SK-N-SH (cell line): ENCODE measurements at regions not wholly inside any gene's neighbourhood (a gene's known extent, or its start where the extent isn't known, plus 50 kb on each side); places are given as distances from the start of the nearest gene placed in this dataset.

Experiments used
- CTCF ChIA-PET: fragments of 300-600, 350-600 bp; formaldehyde crosslinking; extraction: SDS; loops from one replicate; lab custom pipeline; 2021; lab: Yijun Ruan, JAX
- POLR2A ChIA-PET: fragments of 350-600 bp; sonication (Branson Sonifier 250); formaldehyde crosslinking; extraction: SDS; loops from one replicate; lab custom pipeline; 2020; ENCODE audit warnings: antibody characterized with exemption, inconsistent platforms; lab: Yijun Ruan, JAX
- DNase-seq: peaks from one replicate; pipeline ENCODE4 v3.0.0; 2012
- H2AFZ ChIP-seq: fragments of 200-600 bp; sonication (generic); 2 replicates; pipeline ENCODE4 v1.8.1; 2016; ENCODE audit warnings: antibody characterized with exemption, mild to moderate bottlenecking, low read depth
- H3F3A ChIP-seq: fragments of 200-600 bp; sonication (generic); replicated peaks from 2 replicates; pipeline ENCODE3; 2016; ENCODE audit warnings: antibody characterized with exemption, mild to moderate bottlenecking; ENCODE audit not compliant: insufficient read depth
- H3K27ac ChIP-seq, 2 experiments: fragments of 200-500 bp in 1 of 2; fragments of 200-600 bp in 1 of 2; sonication (Bioruptor generic) in 1 of 2; sonication (generic), shearing (Covaris generic) in 1 of 2; 2 replicates each; pipeline versions ENCODE4 v1.5.1 to v1.6.1; 2014 to 2016; ENCODE audit warnings: low read depth in 2 of 2, inconsistent platforms in 1 of 2, low read length in 1 of 2, mild to moderate bottlenecking in 1 of 2, mixed read lengths in 1 of 2
- H3K27me3 ChIP-seq: fragments of 200-600 bp; sonication (generic), shearing (Covaris generic); 2 replicates; pipeline ENCODE4 v1.6.1; 2016; ENCODE audit warnings: mixed run types; ENCODE audit not compliant: insufficient read depth
- H3K36me3 ChIP-seq, 2 experiments: fragments of 200-500 bp in 1 of 2; fragments of 200-600 bp in 1 of 2; sonication (Bioruptor generic) in 1 of 2; sonication (generic) in 1 of 2; replicated peaks in 1 of 2; 2 replicates each; pipeline versions ENCODE3 to v1.5.1; 2014 to 2016; ENCODE audit warnings: low read length in 1 of 2, mild to moderate bottlenecking in 1 of 2; ENCODE audit not compliant: insufficient read depth in 2 of 2, control insufficient read depth in 1 of 2
- H3K4me1 ChIP-seq, 2 experiments: fragments of 200-500 bp in 1 of 2; fragments of 200-600 bp in 1 of 2; sonication (Bioruptor generic) in 1 of 2; sonication (generic), shearing (Covaris generic) in 1 of 2; 2 replicates each; pipeline versions ENCODE4 v1.5.1 to v1.6.1; 2014 to 2016; ENCODE audit warnings: low read depth in 1 of 2, low read length in 1 of 2, mixed run types in 1 of 2; ENCODE audit not compliant: insufficient read depth in 2 of 2, control insufficient read depth in 1 of 2
- H3K4me2 ChIP-seq: fragments of 200-600 bp; sonication (generic), shearing (Covaris generic); 2 replicates; pipeline ENCODE4 v1.6.1; 2017; ENCODE audit warnings: mixed run types
- H3K4me3 ChIP-seq, 2 experiments: fragments of 200-500 bp in 1 of 2; fragments of 200-600 bp in 1 of 2; sonication (Bioruptor generic) in 1 of 2; sonication (generic), shearing (Covaris generic) in 1 of 2; 2 replicates each; pipeline versions ENCODE4 v1.5.1 to v1.8.1; 2014 to 2016; ENCODE audit warnings: low read depth in 2 of 2, inconsistent platforms in 1 of 2, low read length in 1 of 2, mild to moderate bottlenecking in 1 of 2, mixed read lengths in 1 of 2, moderate library complexity in 1 of 2
- H3K79me2 ChIP-seq: fragments of 200-600 bp; sonication (generic); 2 replicates; pipeline ENCODE4 v1.8.1; 2017; ENCODE audit warnings: mild to moderate bottlenecking; ENCODE audit not compliant: insufficient read depth
- H3K9ac ChIP-seq: fragments of 200-600 bp; sonication (generic); 2 replicates; pipeline ENCODE4 v1.6.1; 2017; ENCODE audit warnings: mixed run types
- H3K9me2 ChIP-seq: fragments of 200-600 bp; sonication (generic); 2 replicates; pipeline ENCODE4 v1.6.1; 2017; ENCODE audit warnings: mixed run types
- H3K9me3 ChIP-seq: fragments of 200-600 bp; sonication (generic); 2 replicates; pipeline ENCODE4 v1.6.1; 2017; ENCODE audit warnings: mixed run types, mild to moderate bottlenecking, moderate library complexity
- H4K20me1 ChIP-seq: fragments of 200-600 bp; sonication (generic); 2 replicates; pipeline ENCODE4 v1.6.1; 2017; ENCODE audit warnings: mild to moderate bottlenecking, mixed run types; ENCODE audit not compliant: insufficient read depth
- CHD2 ChIP-seq: fragments of 150-350 bp; IDR thresholded peaks from 2 replicates; pipeline ENCODE4 v1.6.1; 2018; ENCODE audit warnings: low read length; ENCODE audit not compliant: partially characterized antibody
- CTCF ChIP-seq: fragments of 200-600 bp; sonication (generic); IDR thresholded peaks from 2 replicates; pipeline ENCODE4 v1.6.1; 2017; ENCODE audit warnings: antibody characterized with exemption, mild to moderate bottlenecking, moderate library complexity
- ELF1 ChIP-seq: IDR thresholded peaks from 2 replicates; pipeline ENCODE4 v1.4.0; 2012
- EP300 ChIP-seq, 2 experiments: IDR thresholded peaks; 2 replicates each; pipeline versions ENCODE4 v1.4.0 to v1.6.1; 2012; ENCODE audit warnings: borderline replicate concordance in 1 of 2, low read depth in 1 of 2, low read length in 1 of 2
- FOSL2 ChIP-seq: IDR thresholded peaks from 2 replicates; pipeline ENCODE4 v1.4.0; 2012; ENCODE audit warnings: low read depth, mild to moderate bottlenecking, moderate library complexity, borderline replicate concordance
- GABPA ChIP-seq: IDR thresholded peaks from 2 replicates; pipeline ENCODE4 v1.4.0; 2012; ENCODE audit warnings: low read depth, mild to moderate bottlenecking
- JUND ChIP-seq: IDR thresholded peaks from 2 replicates; pipeline ENCODE4 v1.4.0; 2012
- NFIC ChIP-seq: IDR thresholded peaks from 2 replicates; pipeline ENCODE4 v1.4.0; 2012; ENCODE audit warnings: borderline replicate concordance
- NRF1 ChIP-seq: IDR thresholded peaks from 2 replicates; pipeline ENCODE4 v1.6.1; 2012; ENCODE audit warnings: low read depth, mild to moderate bottlenecking, low read length
- PBX3 ChIP-seq: IDR thresholded peaks from 2 replicates; pipeline ENCODE4; 2012
- RCOR1 ChIP-seq: fragments of 150-350 bp; IDR thresholded peaks from 2 replicates; pipeline ENCODE4 v1.6.1; 2017; ENCODE audit warnings: antibody characterized with exemption, low read length
- REST ChIP-seq: IDR thresholded peaks from 2 replicates; pipeline ENCODE4 v1.6.1; 2012; ENCODE audit warnings: mild to moderate bottlenecking, low read depth, low read length, moderate library complexity
- RFX5 ChIP-seq: IDR thresholded peaks from 2 replicates; pipeline ENCODE4 v1.6.1; 2012; ENCODE audit warnings: mild to moderate bottlenecking, improper control_type of control experiment, low read length
- SIN3A ChIP-seq: IDR thresholded peaks from 2 replicates; pipeline ENCODE4 v1.6.1; 2012; ENCODE audit warnings: low read depth, mild to moderate bottlenecking, low read length, moderate library complexity, borderline replicate concordance
- TAF1 ChIP-seq: IDR thresholded peaks from 2 replicates; pipeline ENCODE4 v1.6.1; 2012; ENCODE audit warnings: low read depth, mild to moderate bottlenecking, low read length, moderate library complexity, borderline replicate concordance
- WGBS: methylation state at CpG from one replicate; pipeline ENCODE4 v1.1.6; 2017; ENCODE audit warnings: low lambda C conversion rate; 5-methylcytosine and 5-hydroxymethylcytosine counted together

GRCh38 chr11:134558258-134558835, 146.3 kb upstream of the B3GAT1 start:
- no peak for DNase-seq
- WGBS, result 26% methylated on average over 3 of the region's 4 CpGs
- no peak overlapping the region for H3K4me2 ChIP-seq
- no peak overlapping the region for H3K4me3 ChIP-seq
- no peaks in the 10 kb centered on the region for H3K36me3 ChIP-seq
- no peaks in the 10 kb centered on the region for H3K9me2 ChIP-seq
- ChIA-PET CTCF (interaction anchor here (0.5 to 1.1 kb wide), 2 partner anchors 10 to 19 kb away, joined by 3 to 4 read pairs; no protein-coding TSS in a partner anchor), POLR2A (no interaction called here)
- TF ChIP-seq RFX5, result no peak
- TF ChIP-seq FOSL2, result no peak
- TF ChIP-seq ELF1, result no peak
- no peak for TF ChIP-seq NRF1
- TF ChIP-seq CTCF, result no peak
- TF ChIP-seq REST, result no peak
- no peak for TF ChIP-seq PBX3
- TF ChIP-seq CHD2, result no peak
- no peak for TF ChIP-seq GABPA
- TF ChIP-seq EP300 (IDR thresholded peaks at IDR 0.05; ENCODE audit: borderline replicate concordance in 1 of 2, low read depth in 1 of 2, low read length in 1 of 2), result no peak
- no peak for TF ChIP-seq TAF1
- no peak for TF ChIP-seq JUND
- TF ChIP-seq NFIC, result no peak
- TF ChIP-seq SIN3A, result no peak
- TF ChIP-seq RCOR1, result no peak
- no peak overlapping the region for H2AFZ ChIP-seq
- no peaks in the 10 kb centered on the region for H3K27me3 ChIP-seq
- H4K20me1 ChIP-seq, result no peaks in the 10 kb centered on the region
- no peaks in the 10 kb centered on the region for H3F3A ChIP-seq
- peaks cover 0 to 25% of the 10 kb centered on the region in 2 experiments; a peak in 1 of 4 replicates for H3K4me1 ChIP-seq
- H3K79me2 ChIP-seq, result no peaks in the 10 kb centered on the region
- H3K9me3 ChIP-seq, result no peaks in the 10 kb centered on the region
- no peak overlapping the region for H3K27ac ChIP-seq
- no peak overlapping the region for H3K9ac ChIP-seq
